Natural killer cell (primary cell): ENCODE measurements at regions not wholly inside any gene's neighbourhood (a gene's known extent, or its start where the extent isn't known, plus 50 kb on each side); places are given as distances from the start of the nearest gene placed in this dataset.

Experiments
- ATAC-seq, 3 donors: fragments of 150-1000 bp in 2 of 3; fragments of 200-7000 bp in 1 of 3; cut with Tn5 transposase; 1 replicate in 1 of 3; 2 replicates in 2 of 3; pipeline ENCODE4 v1.10.0; 2021; ENCODE audit warnings: mild to moderate bottlenecking in 2 of 3, moderate library complexity in 2 of 3
- DNase-seq, 2 donors: peaks; one replicate each; pipeline versions ENCODE4 v3.0.0 to v3.0.0-alpha.2; 2013 to 2021; ENCODE audit warnings: mixed read lengths in 1 of 2
- H3K27ac ChIP-seq: one replicate; pipeline ENCODE4 v1.5.1; 2013; ENCODE audit warnings: mild to moderate bottlenecking, low read length
- H3K27me3 ChIP-seq: one replicate; pipeline ENCODE4 v1.6.1; 2013; ENCODE audit warnings: low read length; ENCODE audit not compliant: control insufficient read depth, insufficient read depth
- H3K36me3 ChIP-seq: one replicate; pipeline ENCODE4 v1.6.1; 2013; ENCODE audit warnings: low read length; ENCODE audit not compliant: control insufficient read depth, insufficient read depth
- H3K4me1 ChIP-seq: one replicate; pipeline ENCODE4 v1.6.1; 2013; ENCODE audit warnings: low read length; ENCODE audit not compliant: control insufficient read depth, insufficient read depth
- H3K4me3 ChIP-seq: one replicate; pipeline ENCODE4 v1.5.1; 2013; ENCODE audit warnings: low read length
- H3K9me3 ChIP-seq: one replicate; pipeline ENCODE4 v1.6.1; 2013; ENCODE audit warnings: low read length; ENCODE audit not compliant: control insufficient read depth, insufficient read depth
- H3K27ac Mint-ChIP-seq, 2 donors: one replicate each; pipeline ENCODE4 v1.8.0; 2022; ENCODE audit warnings: mild to moderate bottlenecking in 2 of 2, mixed read lengths in 2 of 2, moderate library complexity in 1 of 2
- H3K27me3 Mint-ChIP-seq, 2 donors: one replicate each; pipeline ENCODE4 v1.8.0; 2022; ENCODE audit warnings: low read depth in 2 of 2, mixed read lengths in 2 of 2
- H3K36me3 Mint-ChIP-seq: one replicate; pipeline ENCODE4 v1.8.0; 2022; ENCODE audit warnings: mixed read lengths
- H3K4me1 Mint-ChIP-seq, 2 donors: one replicate each; pipeline ENCODE4 v1.8.0; 2022; ENCODE audit warnings: mixed read lengths in 2 of 2
- H3K4me3 Mint-ChIP-seq: one replicate; pipeline ENCODE4 v1.8.0; 2022; ENCODE audit warnings: mild to moderate bottlenecking, moderate library complexity, mixed read lengths
- H3K9me3 Mint-ChIP-seq, 2 donors: one replicate each; pipeline ENCODE4 v1.8.0; 2022; ENCODE audit warnings: mixed read lengths in 2 of 2
- CTCF ChIP-seq: fragments of 200-600 bp; IDR thresholded peaks from one replicate; pipeline ENCODE4 v1.8.0; 2022; ENCODE audit warnings: antibody characterized with exemption
- WGBS: methylation state at CpG from one replicate; pipeline ENCODE4 v1.1.7; 2013; ENCODE audit warnings: missing lambda C conversion rate; ENCODE audit not compliant: insufficient coverage; 5-methylcytosine and 5-hydroxymethylcytosine counted together
- intact Hi-C: fragments of 100-400 bp; cut with micrococcal nuclease; formaldehyde crosslinking; loops from one replicate; pipeline ENCODE4 v1.14.2; 2022

DNA sequence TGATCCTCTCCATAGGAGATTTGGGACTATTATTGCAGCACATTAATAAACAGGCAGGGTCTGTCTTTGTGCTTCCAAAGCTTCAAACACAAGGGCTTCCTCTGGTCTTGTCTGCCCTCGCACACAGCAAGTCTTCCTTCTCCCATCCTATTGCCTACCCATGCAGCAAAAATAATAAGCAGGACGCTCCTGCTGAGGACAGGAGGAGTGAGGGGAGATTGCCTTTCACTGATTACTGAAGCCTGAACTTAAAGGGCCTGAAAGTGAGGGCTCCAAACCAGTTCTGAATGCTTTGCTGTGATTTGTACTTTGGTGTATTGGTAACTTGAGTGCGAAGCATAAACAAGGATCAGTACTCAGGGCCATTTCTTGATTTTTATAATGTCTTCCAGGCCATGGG is 197.6 kb upstream of the XYLT1 start:
- Histone ChIP-seq H3K27ac (no peak overlapping the region), H3K4me3 (no peak overlapping the region), H3K4me1 (no peaks in the 10 kb centered on the region), H3K27me3 (peaks cover 2% of the 10 kb centered on the region), H3K9me3 (no peaks in the 10 kb centered on the region), H3K36me3 (no peaks in the 10 kb centered on the region)
- Mint-ChIP-seq H3K27me3 (peaks cover 6 to 9% of the 10 kb centered on the region in 2 donors), H3K9me3 (no peaks in the 10 kb centered on the region), H3K4me1 (no peaks in the 10 kb centered on the region), H3K4me3 (no peak overlapping the region), H3K36me3 (no peaks in the 10 kb centered on the region), H3K27ac (no peak overlapping the region)
- DNase-seq (no peak), ATAC-seq (no peak)
- intact Hi-C loops, result no loop called here
- WGBS, result 72% methylated on average over 2 of the region's 3 CpGs
- TF ChIP-seq CTCF, result no peak

DNA sequence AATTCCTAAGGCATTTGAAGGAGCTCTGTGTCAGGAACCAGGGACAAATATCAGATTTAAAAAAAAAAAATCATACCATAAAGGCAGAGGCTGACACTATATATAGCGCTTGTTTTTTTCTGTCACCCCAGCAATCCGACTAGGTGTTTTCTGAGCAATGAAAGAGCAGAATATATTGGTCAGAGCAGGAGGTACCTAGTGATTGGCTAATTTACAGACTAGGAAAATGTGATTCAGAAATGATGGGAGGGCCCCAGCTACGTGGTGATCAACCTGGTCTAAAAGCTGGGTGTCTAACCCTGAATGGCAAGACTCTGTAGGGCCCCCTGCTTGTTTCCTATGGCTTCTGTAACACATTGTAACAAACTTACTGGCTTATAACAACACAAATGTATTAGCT is 195.5 kb upstream of the XYLT1 start:
- peaks cover 6 to 9% of the 10 kb centered on the region in 2 donors for H3K27me3 Mint-ChIP-seq

GRCh38 chr16:17658881-17659280 is 188.1 kb upstream of the XYLT1 start:
- no peak for ATAC-seq
- no peak overlapping the region for H3K4me3 ChIP-seq

More for the DNA sequence above, 195.5 kb upstream of the XYLT1 start:
- Histone ChIP-seq H3K36me3 (no peaks in the 10 kb centered on the region), H3K27me3 (peaks cover 2% of the 10 kb centered on the region), H3K4me1 (no peaks in the 10 kb centered on the region), H3K27ac (no peak overlapping the region), H3K4me3 (no peak overlapping the region), H3K9me3 (no peaks in the 10 kb centered on the region)
- intact Hi-C loops, result no loop called here
- 84% methylated on average over 3 of the region's 3 CpGs for WGBS
- H3K27ac Mint-ChIP-seq, result no peak overlapping the region
- TF ChIP-seq CTCF, result no peak
- no peaks in the 10 kb centered on the region for H3K4me1 Mint-ChIP-seq
- H3K36me3 Mint-ChIP-seq, result no peaks in the 10 kb centered on the region
- no peak overlapping the region for H3K4me3 Mint-ChIP-seq
- ATAC-seq (no peak), DNase-seq (no peak)
- H3K9me3 Mint-ChIP-seq, result no peaks in the 10 kb centered on the region

More at GRCh38 chr16:17658881-17659280, 188.1 kb upstream of the XYLT1 start:
- Histone ChIP-seq H3K9me3 (no peaks in the 10 kb centered on the region), H3K36me3 (no peaks in the 10 kb centered on the region), H3K27ac (no peak overlapping the region), H3K4me1 (no peaks in the 10 kb centered on the region), H3K27me3 (no peaks in the 10 kb centered on the region)
- no peak for DNase-seq
- Mint-ChIP-seq H3K27ac (no peak overlapping the region), H3K9me3 (no peaks in the 10 kb centered on the region), H3K4me1 (no peaks in the 10 kb centered on the region), H3K36me3 (no peaks in the 10 kb centered on the region), H3K4me3 (no peak overlapping the region), H3K27me3 (peaks cover 11 to 31% of the 10 kb centered on the region in 2 donors)
- intact Hi-C loops, result no loop called here
- no peak for TF ChIP-seq CTCF
- 64% methylated on average over 3 of the region's 3 CpGs for WGBS
